HG03066 (cell line): ENCODE measurements at regions not wholly inside any gene's neighbourhood (a gene's known extent, or its start where the extent isn't known, plus 50 kb on each side); places are given as distances from the start of the nearest gene placed in this dataset.

Source experiments
- ATAC-seq: cut with Tn5 transposase; IDR thresholded peaks from one replicate; pipeline ENCODE4 v1.9.1; 2021; ENCODE audit warnings: low read depth; ENCODE audit not compliant: unreplicated experiment

DNA sequence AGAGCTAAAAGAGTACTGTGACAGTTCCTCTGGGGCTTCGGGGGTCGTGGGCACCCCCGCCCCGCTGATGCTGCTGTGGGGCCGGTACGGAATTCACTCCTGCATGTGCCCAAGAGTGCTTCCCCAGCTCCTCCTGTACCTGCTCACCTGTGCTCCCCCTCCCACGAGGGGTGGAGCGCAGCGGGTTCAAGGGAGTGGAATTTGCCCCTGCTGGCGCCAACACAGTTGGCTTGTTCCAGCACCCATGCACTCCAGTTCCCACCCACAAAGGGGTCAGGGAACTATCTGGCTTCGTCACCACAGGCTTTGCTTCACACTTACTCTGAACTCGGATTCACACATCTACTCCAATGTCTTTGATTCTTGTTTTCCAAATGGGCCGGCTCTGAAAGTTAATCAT, 1086.9 kb upstream of the CDH6 start:
- no peak for ATAC-seq

DNA sequence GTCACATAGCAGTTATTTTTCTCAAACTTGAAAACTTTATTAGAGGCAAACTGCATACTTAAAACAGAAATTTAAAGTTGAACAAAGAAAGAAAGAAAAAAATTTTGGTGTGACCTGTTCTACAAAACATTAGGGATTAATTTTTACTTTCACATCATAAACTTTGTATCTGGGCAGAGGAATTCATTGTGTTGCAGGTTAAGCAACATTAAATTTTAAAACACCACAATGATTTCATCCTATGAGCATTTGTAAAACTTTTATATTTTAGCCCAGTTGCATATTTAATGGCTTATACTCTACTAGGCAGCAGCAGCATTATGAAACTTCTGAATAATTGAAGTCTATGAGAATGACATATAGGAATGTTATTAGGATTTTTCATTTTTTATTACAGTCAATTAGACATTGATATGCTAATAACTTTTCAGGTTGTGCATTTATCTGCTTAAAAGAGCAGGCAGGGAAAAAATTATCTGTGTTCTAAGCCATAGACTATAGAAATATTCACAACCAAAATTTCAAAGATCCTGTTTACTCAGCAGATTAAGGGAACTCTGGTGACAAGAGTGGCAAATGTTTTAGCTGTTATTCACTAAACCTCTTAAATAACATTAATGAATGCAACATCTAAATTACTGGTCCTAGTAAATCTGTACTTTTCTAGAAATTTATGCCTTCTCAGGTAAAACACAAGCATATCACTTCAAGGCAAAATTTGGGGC, 1088.5 kb upstream of the CDH6 start:
- no peak for ATAC-seq

GRCh38 chr5:30103452-30104202, 1089.9 kb upstream of the CDH6 start:
- no peak for ATAC-seq

GRCh38 chr5:30103052-30103451, 1090.4 kb upstream of the CDH6 start:
- ATAC-seq: no peak

GRCh38 chr5:30102185-30102584, 1091.3 kb upstream of the CDH6 start:
- ATAC-seq: no peak

DNA sequence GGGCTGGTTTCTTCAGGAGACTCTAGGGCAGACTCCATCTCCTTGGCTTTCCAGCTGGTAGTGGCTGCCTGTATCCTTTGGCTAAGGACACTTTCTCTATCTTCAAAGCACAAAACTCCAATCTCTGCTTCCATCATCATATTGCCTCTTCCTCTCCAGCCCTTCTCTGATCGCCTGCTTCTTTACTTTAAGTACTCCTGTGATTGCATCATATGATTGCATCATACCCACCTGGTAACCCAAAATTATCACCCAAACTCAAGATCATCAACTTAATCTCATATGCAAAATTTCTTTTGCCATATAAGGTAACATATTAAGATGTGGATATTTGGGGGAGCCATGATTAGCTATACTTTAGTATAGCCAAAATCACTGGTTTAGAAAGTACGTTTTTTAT, 1092.6 kb upstream of the CDH6 start:
- ATAC-seq: no peak

DNA sequence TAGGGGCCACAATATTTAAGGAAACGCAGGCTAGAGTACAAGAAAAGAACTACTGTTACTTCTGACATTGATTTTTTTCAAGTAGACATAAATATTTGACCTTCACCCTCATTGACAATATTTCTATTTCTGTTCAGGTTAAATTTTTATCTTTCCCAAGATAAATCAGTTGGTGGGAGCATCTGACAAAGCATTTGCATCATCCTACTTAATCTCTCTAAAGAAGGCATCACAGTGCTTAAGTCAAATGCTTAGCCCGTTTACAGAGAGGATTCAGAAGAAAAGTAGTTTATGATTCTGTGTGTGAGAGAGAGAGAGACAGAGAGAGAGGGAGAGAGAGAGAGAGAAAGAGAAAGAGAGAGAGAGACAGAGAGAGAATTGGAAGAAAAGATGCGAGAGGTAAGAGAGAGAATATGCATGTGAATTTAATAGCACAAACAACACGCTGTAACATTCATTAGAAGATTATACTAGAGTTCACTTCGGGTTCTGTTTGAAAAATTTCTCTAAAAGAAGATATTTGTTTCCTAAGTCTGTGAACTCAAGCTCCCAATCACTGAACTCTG, 1093.3 kb upstream of the CDH6 start:
- no peak for ATAC-seq

DNA sequence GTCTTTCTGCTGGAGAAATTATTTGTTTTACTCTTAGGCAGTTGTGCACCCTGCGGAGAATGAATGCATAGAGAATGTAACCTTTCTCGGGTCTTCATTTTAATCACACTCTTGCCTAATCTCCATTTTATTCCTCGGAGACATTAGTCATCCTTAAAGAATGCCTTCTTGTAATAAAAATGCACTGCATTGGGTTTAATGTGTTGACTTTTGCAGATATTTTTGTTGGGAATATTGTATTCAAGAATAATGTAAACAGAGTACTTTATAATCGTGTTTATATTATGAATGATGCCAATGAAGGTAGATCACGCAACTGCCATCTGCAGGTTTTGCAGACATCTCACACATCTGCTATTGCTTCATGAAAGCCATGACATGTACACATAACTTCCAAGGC, 1093.9 kb upstream of the CDH6 start:
- ATAC-seq: no peak

GRCh38 chr5:30098940-30099339, 1094.5 kb upstream of the CDH6 start:
- no peak for ATAC-seq

DNA sequence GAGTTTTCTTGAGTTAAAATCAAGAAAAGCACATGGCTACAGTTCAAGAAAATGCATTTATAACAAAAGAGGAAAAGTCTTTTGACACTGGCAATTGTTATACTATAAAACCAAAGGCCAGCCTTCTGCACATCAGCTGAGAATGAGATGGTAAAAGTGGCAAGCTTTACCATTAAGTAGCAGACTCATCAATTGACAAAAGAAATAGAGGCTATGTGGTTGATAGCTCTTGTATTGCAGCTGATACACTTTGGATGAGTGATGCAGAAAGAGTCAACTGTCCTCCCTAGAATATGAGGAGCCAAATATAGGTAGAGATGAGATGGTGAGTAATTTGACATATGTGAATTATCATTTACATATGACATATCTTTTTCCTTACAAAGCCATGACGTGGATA, 1100.9 kb upstream of the CDH6 start:
- no peak for ATAC-seq

DNA sequence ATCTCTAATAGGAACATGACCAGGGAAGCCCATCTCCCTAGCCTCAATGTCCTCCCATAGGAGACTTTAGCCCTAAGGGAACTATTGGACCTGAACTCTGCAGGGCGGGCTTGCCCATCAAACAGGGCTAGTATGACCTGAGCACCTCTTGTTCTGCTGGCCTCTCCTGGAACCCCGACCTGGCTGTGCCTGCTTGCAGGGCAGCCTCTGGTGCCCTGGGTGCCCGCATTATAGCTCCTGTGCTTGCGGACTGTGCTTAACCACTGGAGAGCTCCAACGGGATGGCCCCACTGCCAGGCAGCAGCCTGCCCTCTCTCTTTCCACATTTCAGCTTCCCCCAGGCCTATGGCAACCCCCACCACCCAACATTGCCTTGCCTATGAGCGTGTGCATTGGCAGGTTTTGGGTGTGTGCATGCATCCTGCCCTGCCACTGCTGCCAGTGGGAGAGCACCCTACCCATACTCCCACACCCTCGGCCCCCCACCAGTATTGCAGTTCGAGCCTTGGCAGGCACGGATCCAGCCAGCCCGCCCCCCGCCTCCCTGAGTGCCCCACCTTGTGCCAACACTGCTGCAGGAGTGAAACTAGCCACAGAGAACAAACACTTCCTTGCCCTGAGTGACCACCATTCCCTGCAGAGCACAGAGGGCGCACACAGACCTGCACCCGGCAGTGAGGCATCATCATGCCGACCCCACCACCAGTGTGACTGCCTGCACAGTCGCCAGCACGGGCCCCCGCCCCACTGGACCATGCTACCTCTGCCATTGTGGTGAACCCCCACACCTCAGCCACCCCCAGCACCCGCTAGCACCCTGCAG, 1123.8 kb upstream of the CDH6 start:
- ATAC-seq: no peak

GRCh38 chr5:30063503-30063902, 1130.0 kb upstream of the CDH6 start:
- ATAC-seq: no peak

DNA sequence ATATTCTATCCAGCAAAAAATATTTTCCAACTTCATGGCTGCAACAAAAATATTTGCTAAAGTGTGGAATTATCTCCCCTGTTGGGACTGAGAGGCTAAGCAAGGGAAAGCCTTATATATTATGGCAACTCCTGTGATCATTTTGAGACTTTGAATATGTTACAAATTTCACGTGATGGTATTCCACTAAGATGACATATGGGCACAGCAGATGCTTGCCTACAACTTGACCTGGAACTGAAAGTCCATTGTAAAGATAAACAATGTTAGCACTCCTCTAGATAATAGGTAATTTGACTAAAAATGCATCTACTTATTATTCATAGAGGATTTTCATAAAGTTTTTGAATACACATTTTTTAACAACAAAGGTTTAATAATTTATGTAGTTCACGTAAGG, 1141.5 kb upstream of the CDH6 start:
- ATAC-seq: no peak

DNA sequence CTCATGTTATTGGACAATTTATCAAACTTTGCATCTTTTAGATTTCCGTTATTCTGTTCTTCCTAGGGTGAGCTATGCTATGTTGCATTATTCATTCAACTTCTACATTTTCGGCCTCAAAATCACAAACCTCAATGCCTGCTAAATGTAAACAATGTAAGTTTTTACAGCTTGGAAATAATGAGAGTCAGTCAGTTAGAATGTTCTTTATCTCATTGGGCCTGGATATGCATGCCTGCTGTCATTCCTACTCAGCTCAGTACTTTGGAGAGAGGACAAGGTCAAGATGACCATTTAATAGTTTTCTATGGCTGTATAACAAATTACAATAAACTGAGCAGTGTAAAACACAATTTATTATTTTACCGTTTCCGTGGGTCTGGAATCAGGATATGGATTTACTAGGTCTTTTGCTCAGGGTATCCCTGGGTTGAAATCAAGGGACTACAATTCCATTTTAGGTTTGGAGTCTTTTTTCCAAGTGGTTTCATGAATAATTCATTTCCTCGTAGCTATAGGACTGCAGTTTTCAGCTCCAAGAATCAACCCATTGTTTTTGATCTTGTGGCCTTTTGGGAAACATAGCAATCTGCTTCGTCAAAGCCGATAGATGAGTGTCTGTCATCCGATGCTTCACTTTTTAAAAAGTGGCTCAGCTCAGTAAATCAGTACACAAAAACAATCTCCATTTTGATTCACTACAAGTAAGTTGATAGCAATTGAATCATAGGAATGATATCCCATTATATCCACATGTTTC, 1143.2 kb upstream of the CDH6 start:
- no peak for ATAC-seq

DNA sequence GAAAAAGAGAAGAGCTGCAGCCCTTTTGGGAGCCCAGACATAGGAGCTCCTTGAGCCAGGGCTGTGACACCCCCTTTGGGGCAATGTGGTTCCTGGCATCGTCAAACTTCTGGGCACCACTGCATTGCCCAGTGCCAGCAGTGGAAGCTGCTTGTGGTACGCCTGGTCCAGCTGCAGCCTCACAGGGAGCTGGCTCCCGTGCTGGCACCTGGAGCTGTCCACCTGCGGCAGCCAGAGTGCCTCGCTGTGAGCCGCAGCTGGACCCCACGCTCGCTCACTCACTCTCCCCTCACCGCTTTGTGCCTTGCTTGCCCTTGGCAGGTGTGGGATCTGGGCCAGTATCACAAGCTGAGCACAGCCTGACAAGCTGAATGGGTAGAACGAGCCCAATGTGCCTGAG, 1150.8 kb upstream of the CDH6 start:
- ATAC-seq: no peak

DNA sequence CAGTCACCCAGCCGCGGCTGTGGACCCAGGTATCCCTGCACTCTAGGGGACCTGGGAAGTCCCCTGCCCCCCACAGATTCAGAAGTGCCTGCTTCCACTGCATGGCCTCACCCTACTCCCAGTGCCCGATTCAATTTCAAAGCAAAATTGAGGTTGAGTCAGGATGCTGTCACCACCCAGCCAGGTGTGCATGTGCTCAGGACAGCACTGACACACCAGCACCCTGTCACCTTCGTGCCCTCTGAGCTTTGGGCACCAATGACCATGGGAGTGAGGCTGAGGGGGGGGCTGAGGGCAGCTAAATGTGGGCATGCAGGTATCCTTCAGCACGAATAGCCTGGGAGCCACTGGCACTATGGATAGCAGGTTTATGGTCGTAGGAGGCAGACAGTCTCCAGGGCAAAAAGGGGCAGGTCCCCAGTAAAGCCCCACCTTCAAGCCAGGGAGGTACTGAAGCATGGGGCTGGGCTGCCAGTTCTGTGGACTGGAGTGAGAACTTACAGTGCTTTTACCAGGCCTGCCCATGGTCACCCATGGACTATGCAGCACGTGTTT, 1151.6 kb upstream of the CDH6 start:
- no peak for ATAC-seq

DNA sequence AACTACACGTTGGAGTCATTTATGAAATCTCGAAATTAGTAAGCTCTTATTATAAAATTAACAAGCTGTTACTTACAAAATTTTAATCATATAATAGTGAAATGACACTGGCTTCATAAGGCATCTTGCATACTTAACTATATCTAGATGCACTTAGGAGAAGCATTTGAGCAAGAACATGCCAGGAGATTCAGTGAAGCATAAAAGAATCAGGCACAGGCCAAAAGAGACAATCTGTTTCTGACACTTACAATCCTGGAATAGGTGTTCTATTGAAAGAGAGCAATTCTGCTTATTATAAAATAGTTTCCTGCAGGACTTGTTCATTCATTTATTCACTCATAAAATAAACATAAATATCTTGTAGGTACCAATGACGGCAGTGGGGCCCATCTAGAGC, 1152.2 kb upstream of the CDH6 start:
- ATAC-seq: no peak

DNA sequence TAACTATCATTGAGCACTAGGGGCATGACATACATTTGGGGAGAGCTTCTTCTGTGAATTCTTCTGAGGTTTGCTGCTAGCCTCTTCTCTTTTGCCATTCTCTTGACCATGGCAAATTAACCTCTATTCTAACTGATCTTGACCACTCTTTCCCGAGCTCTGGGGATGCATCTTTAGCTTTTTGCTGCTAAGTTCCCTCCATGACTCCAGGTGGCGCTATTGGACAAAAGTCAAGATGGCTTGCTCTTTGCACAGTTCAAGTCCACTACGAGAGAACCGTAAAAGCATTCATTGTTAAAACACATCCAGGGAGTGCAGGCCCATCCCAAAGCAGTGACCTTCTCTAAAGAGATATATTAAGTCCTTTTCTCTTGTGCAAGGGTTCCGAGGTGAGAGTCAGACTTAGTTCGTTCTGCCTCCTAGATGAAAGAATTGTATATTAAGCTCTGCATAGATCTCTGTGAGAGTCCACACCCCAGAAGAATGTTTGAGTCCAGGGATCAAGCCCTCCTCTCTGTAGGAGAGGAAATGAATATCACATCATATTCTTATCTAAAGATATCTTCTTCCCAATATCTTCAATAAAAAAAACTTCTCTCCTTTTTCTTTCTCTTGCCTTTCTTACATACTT, 1152.9 kb upstream of the CDH6 start:
- ATAC-seq: peak; percentile 56

DNA sequence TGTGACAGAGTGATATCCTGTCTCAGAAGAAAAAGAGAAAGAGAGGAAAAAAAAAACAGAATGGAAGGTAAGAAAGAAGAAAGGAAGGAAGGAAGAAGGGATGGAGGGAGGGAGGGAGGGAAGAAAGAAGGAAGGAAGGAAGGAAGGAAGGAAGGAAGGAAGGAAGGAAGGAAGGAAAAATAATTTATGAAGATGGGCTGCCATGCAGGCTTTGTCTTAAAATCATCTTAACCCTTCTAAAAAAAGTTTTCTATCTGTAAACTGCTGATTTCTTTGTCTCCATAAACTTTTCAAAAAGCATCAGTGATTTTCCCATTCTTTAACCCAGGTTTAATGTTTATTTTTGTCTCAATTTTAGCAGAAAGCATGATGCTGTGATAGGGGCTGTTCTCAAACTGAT, 1154.1 kb upstream of the CDH6 start:
- no peak for ATAC-seq

DNA sequence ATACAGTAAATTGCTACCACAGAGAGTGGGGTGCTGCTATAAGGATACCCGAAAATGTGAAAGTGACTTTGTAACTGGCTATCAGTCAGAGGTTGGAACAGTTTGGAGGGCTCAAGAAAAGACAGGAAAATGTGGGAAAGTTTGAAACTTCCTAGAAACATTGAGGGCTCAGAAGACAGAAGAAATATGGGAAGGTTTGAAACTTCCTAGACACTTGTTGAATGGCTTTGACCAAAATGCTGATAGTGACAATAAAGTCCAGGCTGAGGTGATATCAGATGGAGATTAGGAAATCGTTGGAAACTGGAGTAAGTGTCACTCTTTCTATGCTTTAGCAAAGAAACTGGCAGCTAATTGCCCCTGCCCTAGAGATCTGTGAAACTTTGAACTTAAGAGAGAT, 1158.6 kb upstream of the CDH6 start:
- no peak for ATAC-seq
